ENCODE measurements at regions not wholly inside any gene's neighbourhood (a gene's known extent, or its start where the extent isn't known, plus 50 kb on each side); places are given as distances from the start of the nearest gene placed in this dataset.

GRCh38 chr1:68917456-68917855 is 420.6 kb upstream of the DEPDC1 start:
- no peak for TF ChIP-seq CTCF (IDR thresholded peaks at IDR 0.05)
- no peak for TF ChIP-seq POLR2A (IDR thresholded peaks at IDR 0.05)
